ENCODE measurements at regions not wholly inside any gene's neighbourhood (a gene's known extent, or its start where the extent isn't known, plus 50 kb on each side); places are given as distances from the start of the nearest gene placed in this dataset.
A peak's percentile ranks its signal among the peaks of the same experiment; 100 is the strongest.

GRCh38 chr21:43329711-43330269 is 97.1 kb downstream of the SIK1 start:
- no peak overlapping the region for H3K27ac ChIP-seq
- no peaks in the 10 kb centered on the region for H3K9me2 ChIP-seq (replicated peaks; ENCODE audit: insufficient read depth)
- no peak for DNase-seq (ENCODE audit: low spot score)
- H3K4me1 ChIP-seq (ENCODE audit: insufficient read depth) = peaks cover 39% of the 10 kb centered on the region
- H4K20me1 ChIP-seq (ENCODE audit: insufficient read depth, poor library complexity, severe bottlenecking) = no peaks in the 10 kb centered on the region
- TF ChIP-seq, protein P1, sequence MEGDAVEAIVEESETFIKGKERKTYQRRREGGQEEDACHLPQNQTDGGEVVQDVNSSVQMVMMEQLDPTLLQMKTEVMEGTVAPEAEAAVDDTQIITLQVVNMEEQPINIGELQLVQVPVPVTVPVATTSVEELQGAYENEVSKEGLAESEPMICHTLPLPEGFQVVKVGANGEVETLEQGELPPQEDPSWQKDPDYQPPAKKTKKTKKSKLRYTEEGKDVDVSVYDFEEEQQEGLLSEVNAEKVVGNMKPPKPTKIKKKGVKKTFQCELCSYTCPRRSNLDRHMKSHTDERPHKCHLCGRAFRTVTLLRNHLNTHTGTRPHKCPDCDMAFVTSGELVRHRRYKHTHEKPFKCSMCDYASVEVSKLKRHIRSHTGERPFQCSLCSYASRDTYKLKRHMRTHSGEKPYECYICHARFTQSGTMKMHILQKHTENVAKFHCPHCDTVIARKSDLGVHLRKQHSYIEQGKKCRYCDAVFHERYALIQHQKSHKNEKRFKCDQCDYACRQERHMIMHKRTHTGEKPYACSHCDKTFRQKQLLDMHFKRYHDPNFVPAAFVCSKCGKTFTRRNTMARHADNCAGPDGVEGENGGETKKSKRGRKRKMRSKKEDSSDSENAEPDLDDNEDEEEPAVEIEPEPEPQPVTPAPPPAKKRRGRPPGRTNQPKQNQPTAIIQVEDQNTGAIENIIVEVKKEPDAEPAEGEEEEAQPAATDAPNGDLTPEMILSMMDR (IDR thresholded peaks at IDR 0.05; ENCODE audit: poor library complexity) = no peak
- 71% methylated on average over 16 of the region's 18 CpGs for WGBS (ENCODE audit: low lambda C conversion rate, missing lambda C conversion rate)
- H3K36me3 ChIP-seq (replicated peaks; ENCODE audit: insufficient read depth, low read depth) = no peaks in the 10 kb centered on the region
- H3K79me2 ChIP-seq = no peaks in the 10 kb centered on the region
- H3K4me3 ChIP-seq = no peak overlapping the region
- H3K4me2 ChIP-seq = no peak overlapping the region
- no peaks in the 10 kb centered on the region for H3K27me3 ChIP-seq
- H3K9me3 ChIP-seq (ENCODE audit: low read depth) = no peaks in the 10 kb centered on the region
- no peak overlapping the region for H2AFZ ChIP-seq

- Histone ChIP-seq H3K9me2 (replicated peaks; ENCODE audit: insufficient read depth) (no peaks in the 10 kb centered on the region), H2AFZ (no peak overlapping the region), H3K4me2 (no peak overlapping the region), H4K20me1 (ENCODE audit: insufficient read depth, poor library complexity, severe bottlenecking) (no peaks in the 10 kb centered on the region), H3K4me3 (no peak overlapping the region), H3K27ac (no peak overlapping the region), H3K9me3 (ENCODE audit: low read depth) (no peaks in the 10 kb centered on the region), H3K4me1 (ENCODE audit: insufficient read depth) (peaks cover 34% of the 10 kb centered on the region), H3K36me3 (replicated peaks; ENCODE audit: insufficient read depth, low read depth) (no peaks in the 10 kb centered on the region), H3K79me2 (no peaks in the 10 kb centered on the region), H3K27me3 (no peaks in the 10 kb centered on the region)
- 69% methylated on average over 22 of the region's 22 CpGs for WGBS (ENCODE audit: low lambda C conversion rate, missing lambda C conversion rate)
- TF ChIP-seq EZH2phosphoT487 (IDR thresholded peaks at IDR 0.05; ENCODE audit: low read depth, severe bottlenecking, unreplicated experiment) = no peak
- TF ChIP-seq, protein P1 (IDR thresholded peaks at IDR 0.05; ENCODE audit: poor library complexity) = no peak
- no peak for DNase-seq (ENCODE audit: low spot score)
These were observed 97.8 kb downstream of the SIK1 start for GRCh38 chr21:43328958-43329691.

DNA sequence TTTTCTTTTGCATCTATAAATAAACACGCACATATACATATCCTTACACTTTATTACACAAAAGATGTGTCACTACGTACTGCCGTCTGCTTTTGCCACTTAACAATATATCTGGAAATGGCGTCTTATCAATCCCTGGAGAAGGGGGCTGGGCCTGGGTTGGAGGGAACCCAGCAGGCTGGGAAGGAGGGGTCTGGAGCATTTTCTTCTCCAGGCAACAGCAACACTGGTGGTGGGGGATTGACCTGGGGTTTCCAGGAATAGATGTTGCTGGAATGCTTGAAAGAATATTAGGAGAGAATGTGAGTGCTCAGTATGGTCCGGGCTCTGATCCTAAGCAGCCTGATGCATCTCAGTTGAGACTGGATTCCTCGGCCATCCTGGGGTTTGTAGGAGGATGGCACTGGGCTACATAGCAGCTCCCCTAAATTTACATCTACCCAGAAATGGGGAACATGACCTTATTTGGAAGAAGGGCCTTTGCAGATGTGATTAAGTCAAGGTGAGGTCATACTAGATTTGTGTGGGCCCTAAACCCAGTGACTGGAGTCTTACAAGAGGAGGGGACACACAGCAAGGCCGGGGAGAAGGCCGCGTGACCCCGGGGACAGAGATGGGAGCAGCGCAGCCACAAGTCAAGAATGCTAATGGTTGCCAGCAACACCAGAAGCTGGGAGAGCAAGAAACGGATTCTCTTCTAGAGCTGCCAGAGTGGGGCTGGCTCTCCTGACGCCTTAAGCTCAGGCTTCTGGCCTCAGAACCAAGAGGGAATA is 98.6 kb downstream of the SIK1 start:
- Histone ChIP-seq H3K4me1 (ENCODE audit: insufficient read depth) (peaks cover 27% of the 10 kb centered on the region), H3K27me3 (no peaks in the 10 kb centered on the region), H3K4me3 (no peak overlapping the region), H3K9me3 (ENCODE audit: low read depth) (no peaks in the 10 kb centered on the region), H3K79me2 (no peaks in the 10 kb centered on the region), H3K36me3 (replicated peaks; ENCODE audit: insufficient read depth, low read depth) (no peaks in the 10 kb centered on the region), H2AFZ (no peak overlapping the region), H3K4me2 (no peak overlapping the region), H4K20me1 (ENCODE audit: insufficient read depth, poor library complexity, severe bottlenecking) (no peaks in the 10 kb centered on the region), H3K27ac (peak overlapping the region; percentile 3), H3K9me2 (replicated peaks; ENCODE audit: insufficient read depth) (no peaks in the 10 kb centered on the region)
- WGBS (ENCODE audit: low lambda C conversion rate, missing lambda C conversion rate) = 76% methylated on average over 13 of the region's 13 CpGs
- no peak for DNase-seq (ENCODE audit: low spot score)
- no peak for TF ChIP-seq EZH2 (IDR thresholded peaks at IDR 0.05; ENCODE audit: borderline replicate concordance)
- TF ChIP-seq, protein P1 (IDR thresholded peaks at IDR 0.05; ENCODE audit: poor library complexity) = no peak
- TF ChIP-seq EZH2phosphoT487 (IDR thresholded peaks at IDR 0.05; ENCODE audit: low read depth, severe bottlenecking, unreplicated experiment) = no peak
